Endothelial cell of umbilical vein (primary cell): ENCODE measurements at regions not wholly inside any gene's neighbourhood (a gene's known extent, or its start where the extent isn't known, plus 50 kb on each side); places are given as distances from the start of the nearest gene placed in this dataset.

Experiments
- BruUV-seq: library from RNA; stranded (reverse); fragments of 400-500 nt; replicated peaks from 2 replicates; lab custom pipeline; 2021; lab: Mats Ljungman, UMichigan
- CTCF ChIA-PET: fragments of 300-600, 350-600 bp; sonication (Branson Sonifier 250); formaldehyde crosslinking; loops from one replicate; lab custom pipeline; 2021; ENCODE audit warnings: antibody characterized with exemption, inconsistent platforms; lab: Charles Lee
- POLR2A ChIA-PET: fragments of 300-600, 350-600 bp; sonication (Branson Sonifier 250); formaldehyde crosslinking; loops from one replicate; lab custom pipeline; 2021; ENCODE audit warnings: antibody characterized with exemption, inconsistent platforms; lab: Charles Lee
- DNase-seq: peaks from one replicate; pipeline ENCODE4 v3.0.0-alpha.2; 2011; ENCODE audit warnings: low read depth, low spot score
- FAIRE-seq: peaks from 2 replicates; lab custom pipeline; 2011; peaks lifted over from hg19 to GRCh38; lab: Jason Lieb, UNC
- H2AFZ ChIP-seq: 2 replicates; pipeline ENCODE4 v1.6.0; 2012; ENCODE audit warnings: low read depth, low read length, control low read depth, inconsistent platforms
- H3K27ac ChIP-seq: 2 replicates; pipeline ENCODE4 v1.5.1; 2011; ENCODE audit warnings: low read depth, mild to moderate bottlenecking, control low read depth, low read length, moderate library complexity; ENCODE audit not compliant: insufficient read depth
- H3K27me3 ChIP-seq, 2 experiments: 2 replicates each; pipeline versions ENCODE4 v1.6.0 to v1.6.1; 2011; ENCODE audit warnings: low read length in 2 of 2, mixed read lengths in 1 of 2; ENCODE audit not compliant: control insufficient read depth in 2 of 2, insufficient read depth in 2 of 2
- H3K36me3 ChIP-seq, 2 experiments: 2 replicates in 1 of 2; 3 replicates in 1 of 2; pipeline ENCODE4 v1.5.1; 2011; ENCODE audit warnings: low read length in 2 of 2, mild to moderate bottlenecking in 1 of 2, moderate library complexity in 1 of 2; ENCODE audit not compliant: control insufficient read depth in 2 of 2, insufficient read depth in 2 of 2; ENCODE audit errors: extremely low read depth in 1 of 2
- H3K4me1 ChIP-seq: 3 replicates; pipeline ENCODE4 v1.5.1; 2011; ENCODE audit warnings: mild to moderate bottlenecking, low read length; ENCODE audit not compliant: control insufficient read depth, insufficient read depth; ENCODE audit errors: extremely low read depth
- H3K4me2 ChIP-seq: 2 replicates; pipeline ENCODE4 v1.6.1; 2011; ENCODE audit warnings: low read length, control low read depth, mixed read lengths; ENCODE audit not compliant: insufficient read depth
- H3K4me3 ChIP-seq, 3 experiments: fragments of 200-600 bp in 1 of 3; sonication (generic), shearing (Covaris generic) in 1 of 3; replicated peaks in 1 of 3; 2 replicates each; pipeline ENCODE4 v1.5.1; 2011 to 2016; ENCODE audit warnings: control low read depth in 3 of 3, low read length in 3 of 3, mild to moderate bottlenecking in 2 of 3, inconsistent platforms in 1 of 3, low read depth in 1 of 3, moderate library complexity in 1 of 3; ENCODE audit not compliant: insufficient read depth in 1 of 3
- H3K79me2 ChIP-seq: 2 replicates; pipeline ENCODE4 v1.6.0; 2012; ENCODE audit warnings: low read length, inconsistent platforms; ENCODE audit not compliant: control insufficient read depth, insufficient read depth
- H3K9ac ChIP-seq: replicated peaks from 2 replicates; pipeline ENCODE3; 2011; ENCODE audit warnings: low read length, control low read depth; ENCODE audit not compliant: insufficient read depth; ENCODE audit errors: extremely low read depth
- H3K9me1 ChIP-seq: replicated peaks from 3 replicates; pipeline ENCODE4 v1.6.0; 2011; ENCODE audit warnings: mild to moderate bottlenecking, low read length; ENCODE audit not compliant: control insufficient read depth, insufficient read depth; ENCODE audit errors: extremely low read depth
- H3K9me3 ChIP-seq: replicated peaks from 2 replicates; pipeline ENCODE4 v1.5.1; 2012; ENCODE audit warnings: low read length, inconsistent platforms; ENCODE audit not compliant: control insufficient read depth, insufficient read depth
- H4K20me1 ChIP-seq: replicated peaks from 2 replicates; pipeline ENCODE3; 2011; ENCODE audit warnings: mild to moderate bottlenecking, low read length; ENCODE audit not compliant: control insufficient read depth, insufficient read depth; ENCODE audit errors: extremely low read depth
- EZH2 ChIP-seq: IDR thresholded peaks from 2 replicates; pipeline ENCODE4 v1.6.1; 2012; ENCODE audit warnings: borderline replicate concordance, low read depth, mild to moderate bottlenecking, moderate library complexity, low read length, inconsistent platforms; ENCODE audit not compliant: severe bottlenecking
- FOS ChIP-seq: IDR thresholded peaks from 2 replicates; pipeline ENCODE4 v1.6.1; 2011; ENCODE audit warnings: mild to moderate bottlenecking, low read length, moderate library complexity, borderline replicate concordance; ENCODE audit not compliant: insufficient read depth
- GATA2 ChIP-seq: IDR thresholded peaks from 2 replicates; pipeline ENCODE4 v1.7.0; 2011; ENCODE audit warnings: low read depth, mild to moderate bottlenecking, moderate library complexity, mixed read lengths, low read length; ENCODE audit not compliant: insufficient read length, insufficient read depth
- JUN ChIP-seq: IDR thresholded peaks from 2 replicates; pipeline ENCODE4 v1.6.1; 2011; ENCODE audit warnings: borderline replicate concordance, low read depth; ENCODE audit not compliant: insufficient read length, insufficient read depth
- MYC ChIP-seq: IDR thresholded peaks from one replicate; pipeline ENCODE4 v1.6.1; 2011; ENCODE audit warnings: mild to moderate bottlenecking, low read depth, low read length
- POLR2A ChIP-seq: IDR thresholded peaks from 2 replicates; pipeline ENCODE4 v1.6.1; 2012; ENCODE audit warnings: low read depth, mild to moderate bottlenecking, control low read depth, low read length
- POLR2AphosphoS5 ChIP-seq: IDR thresholded peaks from 2 replicates; pipeline ENCODE4 v1.6.1; 2012; ENCODE audit warnings: low read depth, mild to moderate bottlenecking, control low read depth, low read length, moderate library complexity; ENCODE audit not compliant: insufficient read depth
- dilution Hi-C: fragments of 300-500 bp; cut with MboI; formaldehyde crosslinking; loops from one replicate; pipeline ENCODE4 v1.15.0; 2019; ENCODE audit warnings: low sequenced_read_pairs; ENCODE audit not compliant: extremely low pct_ligation_motif_present
- intact Hi-C: fragments of 100-400 bp; cut with micrococcal nuclease; formaldehyde crosslinking; loops from one replicate; pipeline ENCODE4 v1.10.0; 2022
- TF ChIP-seq, protein P1 (sequence below), 2 donors: IDR thresholded peaks; 1 replicate in 1 of 2; 2 replicates in 1 of 2; pipeline ENCODE4 v1.5.1; 2011; ENCODE audit warnings: low read length in 2 of 2, mild to moderate bottlenecking in 2 of 2, moderate library complexity in 2 of 2, control low read depth in 1 of 2, inconsistent platforms in 1 of 2, low read depth in 1 of 2; ENCODE audit not compliant: insufficient read depth in 1 of 2; ENCODE audit errors: extremely low read depth in 1 of 2
- TF ChIP-seq, protein P2 (sequence below): IDR thresholded peaks from 2 replicates; pipeline ENCODE4 v1.6.1; 2011; ENCODE audit not compliant: insufficient read depth, insufficient read length

GRCh38 chr17:77560381-77560780 is 398.1 kb upstream of the TNRC6C start:
- CTCF ChIA-PET = interaction anchor here (1.3 kb wide), 1 partner anchor 18 kb away, joined by 3 read pairs; no protein-coding TSS in a partner anchor

More at GRCh38 chr17:77560381-77560780, 398.1 kb upstream of the TNRC6C start:
- Histone ChIP-seq H3K27ac (no peak overlapping the region), H3K36me3 (no peaks in the 10 kb centered on the region), H3K9ac (no peak overlapping the region), H3K79me2 (no peaks in the 10 kb centered on the region), H2AFZ (no peak overlapping the region), H3K4me3 (no peak overlapping the region), H3K9me1 (no peaks in the 10 kb centered on the region), H3K4me2 (no peak overlapping the region), H3K27me3 (no peaks in the 10 kb centered on the region), H3K9me3 (no peaks in the 10 kb centered on the region), H4K20me1 (no peaks in the 10 kb centered on the region), H3K4me1 (no peaks in the 10 kb centered on the region)
- intact Hi-C loops = no loop called here
- DNase-seq (no peak), FAIRE-seq (no peak)
- dilution Hi-C loops = no loop called here
- TF ChIP-seq, protein P1, sequence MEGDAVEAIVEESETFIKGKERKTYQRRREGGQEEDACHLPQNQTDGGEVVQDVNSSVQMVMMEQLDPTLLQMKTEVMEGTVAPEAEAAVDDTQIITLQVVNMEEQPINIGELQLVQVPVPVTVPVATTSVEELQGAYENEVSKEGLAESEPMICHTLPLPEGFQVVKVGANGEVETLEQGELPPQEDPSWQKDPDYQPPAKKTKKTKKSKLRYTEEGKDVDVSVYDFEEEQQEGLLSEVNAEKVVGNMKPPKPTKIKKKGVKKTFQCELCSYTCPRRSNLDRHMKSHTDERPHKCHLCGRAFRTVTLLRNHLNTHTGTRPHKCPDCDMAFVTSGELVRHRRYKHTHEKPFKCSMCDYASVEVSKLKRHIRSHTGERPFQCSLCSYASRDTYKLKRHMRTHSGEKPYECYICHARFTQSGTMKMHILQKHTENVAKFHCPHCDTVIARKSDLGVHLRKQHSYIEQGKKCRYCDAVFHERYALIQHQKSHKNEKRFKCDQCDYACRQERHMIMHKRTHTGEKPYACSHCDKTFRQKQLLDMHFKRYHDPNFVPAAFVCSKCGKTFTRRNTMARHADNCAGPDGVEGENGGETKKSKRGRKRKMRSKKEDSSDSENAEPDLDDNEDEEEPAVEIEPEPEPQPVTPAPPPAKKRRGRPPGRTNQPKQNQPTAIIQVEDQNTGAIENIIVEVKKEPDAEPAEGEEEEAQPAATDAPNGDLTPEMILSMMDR (IDR thresholded peaks at IDR 0.05; ENCODE audit: extremely low read depth in 1 of 2, insufficient read depth in 1 of 2, low read depth in 1 of 2, low read length in 2 of 2) = no peak
- TF ChIP-seq POLR2AphosphoS5 (no peak), POLR2A (no peak), JUN (no peak), MYC (no peak), EZH2 (no peak), FOS (no peak), GATA2 (no peak)
- TF ChIP-seq, protein P2, sequence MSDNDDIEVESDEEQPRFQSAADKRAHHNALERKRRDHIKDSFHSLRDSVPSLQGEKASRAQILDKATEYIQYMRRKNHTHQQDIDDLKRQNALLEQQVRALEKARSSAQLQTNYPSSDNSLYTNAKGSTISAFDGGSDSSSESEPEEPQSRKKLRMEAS = no peak
- BruUV-seq = no TSS peak
- POLR2A ChIA-PET = no interaction called here
